Stimulated activated CD4-positive, alpha-beta T cell treated with anti-CD3 and anti-CD28 coated beads, Interleukin-2, amount 100 ng/mL, for 4 hours (primary cell): ENCODE measurements at regions not wholly inside any gene's neighbourhood (a gene's known extent, or its start where the extent isn't known, plus 50 kb on each side); places are given as distances from the start of the nearest gene placed in this dataset.
"Not testable (repeated sequence)": the region's sequence is repeated elsewhere in the genome, so short reads cannot be mapped to it uniquely, and the experiment has no call there.

Experiments
- DNase-seq: peaks from one replicate; pipeline ENCODE4 v3.0.0-alpha.2; 2020; ENCODE audit warnings: low read depth

GRCh38 chr4:179285696-179286095 lies 1843.5 kb upstream of the AGA start:
- no peak for DNase-seq

GRCh38 chr4:179291657-179292056 lies 1849.4 kb upstream of the AGA start:
- DNase-seq = no peak

DNA sequence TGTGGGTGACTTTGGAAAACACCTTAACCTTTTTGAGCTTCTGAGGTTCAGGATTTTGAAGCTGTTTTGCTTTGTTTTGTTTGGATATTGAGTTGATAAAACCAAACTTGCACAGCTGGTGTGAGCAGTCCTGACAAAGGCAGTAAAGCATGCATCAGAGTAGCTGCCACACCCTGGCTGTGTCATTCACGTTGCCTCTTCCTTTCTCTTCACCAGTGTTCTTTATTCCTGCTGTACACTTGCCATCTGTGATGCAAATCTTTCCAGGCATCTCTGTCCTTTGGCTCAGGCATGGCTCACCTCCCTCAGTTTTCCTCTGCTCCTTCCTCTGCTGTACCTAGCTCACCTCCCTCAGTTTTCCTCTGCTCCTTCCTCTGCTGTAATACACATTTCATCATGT lies 1850.2 kb upstream of the AGA start:
- DNase-seq = no peak

GRCh38 chr4:179307297-179308136 lies 1865.3 kb upstream of the AGA start:
- DNase-seq = no peak

- DNase-seq = no peak
Measured at GRCh38 chr4:179313823-179314222, 1871.6 kb upstream of the AGA start.

DNA sequence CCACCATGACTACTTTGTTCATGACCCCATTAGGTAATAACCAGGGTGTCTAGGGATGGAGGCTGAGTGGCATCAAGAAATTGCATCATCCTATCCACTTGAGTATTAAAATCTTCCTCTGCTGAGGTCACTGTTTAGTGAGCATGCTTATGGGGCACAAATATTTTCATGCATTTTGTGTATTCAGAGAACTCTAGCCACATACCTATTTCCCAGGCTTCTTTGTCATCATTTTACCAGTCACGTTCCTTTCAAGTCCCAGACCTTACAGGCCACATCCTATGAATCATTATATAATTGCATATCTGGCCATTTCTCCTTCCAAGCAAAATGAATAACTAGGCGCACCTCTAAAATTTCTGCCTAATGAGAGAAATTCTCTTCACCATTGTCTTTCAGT lies 1882.9 kb upstream of the AGA start:
- DNase-seq = no peak

- DNase-seq = no peak
Measured at GRCh38 chr4:179328627-179329026, 1886.4 kb upstream of the AGA start.

DNA sequence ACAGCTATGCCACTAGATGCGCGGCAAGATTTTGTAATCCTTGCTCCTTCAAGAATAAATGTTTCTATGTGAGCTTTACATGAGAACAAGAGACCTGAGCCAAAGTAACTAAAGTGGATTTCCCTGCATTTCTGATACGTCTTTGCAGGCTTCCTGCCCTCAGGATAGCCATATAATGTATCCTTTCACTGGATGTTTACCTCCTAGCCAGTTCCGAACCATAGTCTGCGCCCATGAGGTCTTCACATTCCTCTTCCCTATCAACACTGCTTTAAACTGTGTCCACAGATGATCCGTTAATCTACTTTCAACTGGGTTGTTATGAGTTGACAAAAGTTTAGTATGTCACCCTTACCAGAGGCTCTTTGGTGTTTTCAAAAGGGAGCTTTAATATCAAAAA lies 1889.1 kb upstream of the AGA start:
- DNase-seq = no peak

DNA sequence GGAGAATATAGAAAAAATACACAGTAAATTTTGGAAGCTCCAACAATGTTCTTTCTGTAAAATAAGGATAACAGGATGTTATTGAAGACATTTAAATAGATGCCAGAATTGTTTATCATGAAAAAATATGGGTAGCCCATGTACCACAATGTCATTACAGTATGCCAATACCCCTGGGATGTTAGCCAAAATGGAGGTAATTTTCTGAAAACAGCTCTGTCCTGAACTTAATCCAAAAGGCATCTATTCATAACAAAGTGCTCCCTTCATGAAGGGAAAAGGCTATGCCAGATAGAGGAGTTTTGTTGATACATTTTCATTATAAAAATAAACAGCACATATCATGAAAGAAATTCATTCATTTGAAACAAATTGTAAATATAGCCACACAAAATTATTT lies 1902.6 kb upstream of the AGA start:
- DNase-seq = no peak

GRCh38 chr4:179352221-179352620 lies 1910.0 kb upstream of the AGA start:
- no peak for DNase-seq

- DNase-seq = no peak
Measured at GRCh38 chr4:179353786-179354185, 1911.5 kb upstream of the AGA start.

DNA sequence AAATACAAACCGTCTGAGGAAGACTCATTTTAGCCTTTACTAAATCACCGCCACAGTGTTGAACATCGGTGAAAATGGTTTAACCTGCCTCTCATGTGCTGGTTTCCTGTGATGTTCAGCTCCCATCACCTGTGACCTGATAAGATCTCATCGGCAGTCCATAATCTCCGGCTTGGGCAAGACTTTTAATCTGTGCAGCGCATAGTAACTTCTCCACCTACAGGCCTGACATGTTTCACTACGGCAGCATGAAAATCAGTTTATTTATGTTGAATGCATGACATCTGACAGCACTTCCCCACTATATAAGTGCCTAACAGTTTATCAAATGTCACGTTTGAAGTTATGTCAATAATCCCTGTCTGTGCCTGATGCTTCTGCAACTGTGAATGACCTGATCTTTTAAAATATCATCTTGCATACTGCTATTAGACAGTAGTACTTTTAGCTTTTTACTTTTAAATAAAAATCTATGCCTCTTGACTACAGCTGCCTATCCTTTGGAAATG lies 1919.8 kb upstream of the AGA start:
- no peak for DNase-seq

- DNase-seq = not testable (repeated sequence)
Measured at GRCh38 chr4:179365932-179366331, 1923.7 kb upstream of the AGA start.

- DNase-seq = no peak
Measured at GRCh38 chr4:179372242-179372641, 1930.0 kb upstream of the AGA start.

DNA sequence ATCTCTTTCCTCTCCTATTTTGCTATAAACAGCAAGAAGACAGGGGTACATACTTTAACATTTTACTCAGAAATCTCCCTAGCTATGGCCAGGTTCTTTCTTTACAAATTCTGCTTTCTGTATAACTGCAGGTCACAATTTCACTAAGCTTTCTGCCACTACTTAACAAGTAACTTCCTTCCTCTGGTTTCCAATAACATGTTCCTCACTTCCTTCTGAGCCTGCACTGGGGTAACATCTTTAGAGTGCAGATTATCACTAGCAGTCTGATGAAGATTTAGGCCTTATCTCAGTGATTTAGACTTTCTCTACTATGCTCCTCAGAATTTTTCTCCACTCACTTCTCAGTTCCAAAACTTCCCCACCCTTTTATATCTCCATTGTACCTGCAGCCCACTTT lies 1930.5 kb upstream of the AGA start:
- DNase-seq = no peak

DNA sequence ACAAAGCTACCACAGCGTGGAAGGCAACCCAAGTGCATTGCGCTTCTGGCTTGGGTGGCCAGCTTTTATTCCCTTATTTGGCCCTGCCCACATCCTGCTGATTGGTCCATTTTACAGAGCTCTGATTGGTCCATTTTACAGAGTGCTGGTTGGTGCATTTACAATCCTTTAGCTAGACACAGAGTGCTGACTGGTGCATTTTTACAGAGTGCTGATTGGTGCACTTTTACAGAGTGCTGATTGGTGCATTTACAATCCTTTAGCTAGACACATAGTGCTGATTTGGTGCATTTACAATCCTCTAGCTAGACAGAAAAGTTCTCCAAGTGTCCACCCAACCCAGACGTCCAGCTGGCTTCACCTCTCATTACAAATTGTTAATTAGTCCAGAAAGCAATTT lies 1936.6 kb upstream of the AGA start:
- not testable (repeated sequence) for DNase-seq

GRCh38 chr4:179392787-179393186 lies 1950.5 kb upstream of the AGA start:
- DNase-seq = no peak

GRCh38 chr4:179398414-179398813 lies 1956.2 kb upstream of the AGA start:
- no peak for DNase-seq

DNA sequence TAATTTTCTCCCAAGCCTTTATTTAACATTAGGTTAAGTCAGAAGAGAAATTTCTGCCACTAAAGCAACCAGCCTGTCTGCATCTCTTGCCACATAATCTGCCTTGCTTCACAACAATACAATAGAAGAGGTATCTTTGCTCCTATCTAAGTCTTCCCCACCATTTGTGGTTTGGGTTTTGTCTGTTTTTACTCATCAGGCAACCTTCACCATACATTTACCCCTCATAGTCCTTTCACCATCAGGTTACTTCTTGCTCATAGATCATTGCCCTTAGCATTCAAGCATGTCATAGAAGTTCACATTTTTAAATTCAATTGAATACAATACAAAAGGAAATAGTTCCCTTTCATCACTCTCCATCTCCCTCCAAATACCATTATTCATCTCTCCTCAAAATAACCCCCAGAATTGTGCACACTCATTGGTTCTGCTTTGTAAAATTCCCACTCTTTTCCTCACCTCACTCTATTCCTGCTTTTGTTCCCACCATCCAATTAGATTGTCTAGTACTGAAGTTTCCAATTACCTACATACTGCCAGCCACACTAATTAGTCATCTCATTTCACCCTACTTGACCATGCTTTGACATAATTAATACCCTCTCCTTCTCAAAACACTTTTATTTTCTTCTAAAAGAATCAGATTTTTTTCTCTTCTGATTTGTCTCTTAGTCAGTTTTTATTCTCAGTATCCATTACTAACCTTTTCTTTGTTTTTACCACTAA lies 1957.0 kb upstream of the AGA start:
- no peak for DNase-seq

DNA sequence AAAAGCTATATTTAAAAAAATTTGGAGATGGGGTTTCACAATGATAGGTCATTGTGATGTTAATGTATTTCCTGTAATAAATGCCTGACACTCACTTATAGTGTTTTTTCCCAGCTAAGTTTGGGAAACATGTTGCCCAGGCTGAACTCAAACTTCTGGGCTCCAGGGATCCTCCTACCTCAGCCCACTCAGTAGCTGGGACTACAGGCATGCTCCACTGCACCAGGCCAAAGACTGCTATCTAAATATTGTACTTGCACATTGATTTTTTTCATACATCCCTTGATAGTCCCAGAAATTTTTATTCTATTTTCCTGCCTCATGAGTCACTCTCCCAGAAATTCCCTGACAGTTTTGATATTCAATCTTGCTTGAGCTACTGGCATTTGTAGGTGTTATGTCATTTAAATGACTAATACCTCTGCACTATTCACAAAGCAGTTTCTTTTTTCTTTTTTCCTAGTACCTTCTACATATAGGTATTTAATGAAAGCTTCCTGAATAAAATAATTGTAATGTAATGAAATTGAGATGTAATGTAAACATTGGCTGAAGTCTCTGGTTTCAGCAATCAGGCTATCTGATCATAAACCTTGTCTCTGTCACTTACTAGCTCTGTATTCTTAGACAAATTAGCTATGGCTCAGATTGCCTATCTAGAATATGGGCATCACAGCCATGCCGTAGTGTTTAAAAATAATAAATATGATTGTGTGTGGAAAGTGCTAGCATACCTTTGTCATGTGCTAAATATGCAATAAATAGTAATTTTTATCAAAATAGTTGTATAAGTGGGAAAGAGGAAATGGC lies 1973.0 kb upstream of the AGA start:
- DNase-seq = no peak

DNA sequence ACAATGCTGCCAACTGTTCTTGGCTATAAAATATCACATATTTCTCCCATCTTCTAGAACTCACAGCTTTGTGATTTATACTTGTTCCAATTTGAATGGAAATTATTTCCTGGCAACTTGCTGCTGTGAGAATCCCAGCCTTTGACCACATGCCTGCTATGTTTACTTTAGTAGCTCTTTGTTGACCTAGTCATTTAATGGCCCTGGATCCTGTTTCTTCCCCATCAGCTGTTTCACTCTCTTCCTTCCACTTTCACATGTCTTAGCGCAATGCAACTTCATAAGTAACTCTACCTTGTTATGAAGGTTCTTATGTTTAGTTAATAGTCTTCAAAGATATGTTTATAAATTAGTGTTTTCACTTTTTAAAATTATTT lies 1973.6 kb upstream of the AGA start:
- no peak for DNase-seq

GRCh38 chr4:179417357-179417756 lies 1975.1 kb upstream of the AGA start:
- DNase-seq = no peak

DNA sequence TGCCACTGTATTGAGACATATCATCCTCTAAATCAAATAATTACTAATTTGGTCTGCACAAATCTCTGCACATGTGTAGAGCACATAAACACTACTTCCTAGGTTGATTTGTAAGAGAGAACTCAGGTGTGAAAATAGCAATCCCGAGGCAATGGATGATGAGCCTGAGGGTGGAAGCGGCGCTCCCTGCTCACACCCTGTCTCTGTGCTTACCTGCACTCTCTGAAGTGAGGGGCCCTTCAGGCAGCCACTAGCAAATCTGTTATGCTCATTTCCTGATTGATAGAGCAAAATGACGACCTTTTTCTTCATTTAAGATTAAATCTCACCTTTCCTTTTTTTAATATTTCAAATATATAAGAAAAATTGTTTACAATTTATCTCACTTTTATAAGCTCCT lies 1995.7 kb upstream of the AGA start:
- DNase-seq = no peak
